Muscle of back (tissue), 3 donors: ENCODE measurements at regions not wholly inside any gene's neighbourhood (a gene's known extent, or its start where the extent isn't known, plus 50 kb on each side); places are given as distances from the start of the nearest gene placed in this dataset.
A peak's percentile ranks its signal among the peaks of the same experiment; 100 is the strongest.

Experiments
- DNase-seq, 3 donors: peaks; one replicate each; pipeline versions ENCODE4 v3.0.0 to v3.0.0-alpha.2; 2013

- no peak for DNase-seq
These were observed 220.7 kb upstream of the ZBED5 start for GRCh38 chr11:11078344-11079086.

DNA sequence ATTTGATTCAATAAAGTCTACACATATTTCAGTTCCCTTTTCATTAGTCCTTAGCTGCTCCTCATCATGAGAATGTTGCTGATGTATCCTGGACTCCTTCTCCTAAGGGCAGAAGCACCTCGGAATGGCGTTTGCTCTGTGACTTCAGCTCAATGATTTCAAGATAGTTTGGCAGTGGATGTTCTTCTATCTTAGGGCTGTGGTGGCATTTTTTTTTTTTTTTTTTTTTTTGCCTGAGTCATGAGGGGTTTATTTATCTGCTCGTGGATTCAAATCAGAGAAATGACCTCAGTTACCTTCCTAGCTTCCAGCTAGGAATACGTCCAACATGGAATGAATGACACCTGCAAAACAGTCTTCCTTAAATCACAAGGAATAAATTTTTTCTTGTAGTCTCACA lies 220.0 kb upstream of the ZBED5 start:
- no peak for DNase-seq

DNA sequence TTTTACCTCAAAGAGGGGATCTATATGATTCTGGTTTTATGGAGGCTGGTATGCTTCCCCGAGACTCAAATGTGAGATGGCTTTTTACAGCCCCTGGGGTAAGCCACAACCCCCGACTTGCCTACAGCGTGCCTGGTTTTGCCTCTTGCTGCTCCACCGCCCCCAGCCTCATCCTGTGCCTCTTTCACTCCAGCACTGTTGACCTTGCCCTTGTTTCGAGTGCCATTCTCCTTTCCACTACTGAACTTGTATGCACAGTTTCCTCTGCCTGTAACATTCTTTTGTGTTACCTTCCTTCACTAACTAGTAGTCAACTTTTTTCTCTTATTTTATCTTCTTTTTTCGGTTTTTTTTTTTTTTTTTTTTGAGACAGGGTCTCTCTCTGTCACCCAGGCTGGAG lies 219.0 kb upstream of the ZBED5 start:
- no peak for DNase-seq

GRCh38 chr11:11076276-11076675 lies 218.4 kb upstream of the ZBED5 start:
- no peak for DNase-seq

DNA sequence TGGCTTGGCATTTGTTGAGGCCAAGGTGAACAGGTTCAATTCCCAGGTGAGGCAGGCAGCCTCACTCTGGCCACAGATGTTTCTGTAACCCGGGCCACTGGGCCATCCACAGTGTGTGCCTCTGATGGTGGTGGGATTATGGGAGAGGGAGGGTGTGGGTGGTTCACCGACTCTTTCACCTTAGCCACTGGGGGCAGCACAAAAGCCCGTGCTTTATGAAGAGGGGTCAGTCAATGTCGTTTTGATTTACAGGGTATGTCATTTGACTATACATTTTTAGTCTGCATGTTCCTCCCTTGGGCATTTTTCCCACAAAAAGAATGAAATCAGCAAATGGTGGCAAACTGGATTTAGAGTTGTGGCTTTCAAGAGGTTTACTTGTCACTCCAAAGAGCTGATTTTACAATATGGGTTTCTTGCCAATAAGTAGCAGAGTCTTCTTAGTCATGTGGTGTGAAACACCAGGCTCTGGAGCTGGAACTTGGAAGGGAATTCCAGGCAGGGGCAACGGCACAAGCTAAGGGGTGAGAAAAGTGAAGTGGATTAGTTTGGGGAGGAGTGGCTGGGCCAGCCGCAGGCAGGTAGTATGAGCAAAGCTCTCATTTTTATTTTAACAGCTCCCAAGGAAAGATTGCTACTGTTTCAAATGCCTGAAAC lies 217.8 kb upstream of the ZBED5 start:
- DNase-seq, result no peak

GRCh38 chr11:11074686-11075335 lies 217.0 kb upstream of the ZBED5 start:
- no peak for DNase-seq

GRCh38 chr11:11073996-11074395 lies 216.1 kb upstream of the ZBED5 start:
- DNase-seq, result no peak

- no peak for DNase-seq
These were observed 214.2 kb upstream of the ZBED5 start for GRCh38 chr11:11072067-11072466.

- peak in 2 of 3 donors; percentile 27 to 53 for DNase-seq
These were observed 213.6 kb upstream of the ZBED5 start for GRCh38 chr11:11071486-11071885.

- DNase-seq, result no peak
These were observed 213.1 kb upstream of the ZBED5 start for GRCh38 chr11:11070976-11071375.

GRCh38 chr11:11069841-11070835 lies 212.3 kb upstream of the ZBED5 start:
- DNase-seq, result peak; percentile 51 to 91 (median 75)

- no peak for DNase-seq
These were observed 210.3 kb upstream of the ZBED5 start for GRCh38 chr11:11068113-11068512.

- DNase-seq, result no peak
These were observed 207.5 kb upstream of the ZBED5 start for GRCh38 chr11:11065396-11065795.

DNA sequence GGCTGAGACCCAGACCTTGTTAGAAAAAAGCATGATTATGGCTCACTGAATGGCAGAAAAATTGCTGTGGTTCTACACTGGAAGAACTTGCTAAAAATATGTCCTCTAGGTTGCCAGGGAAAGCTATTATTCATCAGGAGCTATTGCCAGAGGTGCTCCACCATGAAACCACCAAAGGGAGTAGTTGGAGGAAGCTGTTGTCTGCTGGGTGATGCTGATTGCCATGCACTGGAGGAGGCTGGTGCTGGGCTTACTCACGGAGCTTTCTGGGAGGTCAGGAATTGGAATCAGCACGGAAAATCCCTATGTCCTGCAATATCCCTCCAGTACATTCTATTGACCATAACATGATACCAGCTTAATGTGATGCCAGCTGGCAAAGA lies 199.6 kb upstream of the ZBED5 start:
- no peak for DNase-seq

DNA sequence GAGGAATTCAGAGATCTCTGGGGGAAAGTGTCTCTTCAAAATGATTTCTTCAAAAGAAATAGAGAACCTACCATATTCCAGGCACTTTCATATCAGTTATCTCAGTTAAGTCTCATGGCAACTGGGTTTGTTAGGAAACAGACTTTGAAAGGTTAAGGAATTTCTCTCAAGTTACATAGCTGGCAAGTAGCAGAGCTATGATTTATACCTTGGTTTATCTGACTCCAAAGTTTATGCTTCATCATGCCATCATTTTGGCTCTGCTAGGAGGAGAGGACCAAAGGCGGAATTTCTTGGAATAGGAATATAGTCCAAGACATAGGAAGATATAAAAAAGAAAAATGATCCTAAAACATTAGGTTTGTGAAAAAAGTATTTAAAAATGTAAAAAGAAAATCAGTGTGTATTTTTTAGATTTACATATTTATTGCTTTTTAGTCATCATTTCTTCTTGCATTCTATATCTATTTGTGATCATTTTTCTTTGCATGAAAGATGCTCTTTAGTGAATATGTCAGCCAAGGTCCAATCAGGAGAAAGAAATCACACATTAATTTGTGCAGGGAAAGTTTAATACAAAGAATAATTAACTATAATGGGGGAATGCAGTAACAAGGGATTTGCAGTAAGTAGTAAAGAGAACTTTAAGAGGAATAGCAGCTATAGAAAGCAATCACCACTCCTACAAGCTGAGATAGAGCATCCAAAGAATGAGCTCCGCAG lies 199.1 kb upstream of the ZBED5 start:
- no peak for DNase-seq

DNA sequence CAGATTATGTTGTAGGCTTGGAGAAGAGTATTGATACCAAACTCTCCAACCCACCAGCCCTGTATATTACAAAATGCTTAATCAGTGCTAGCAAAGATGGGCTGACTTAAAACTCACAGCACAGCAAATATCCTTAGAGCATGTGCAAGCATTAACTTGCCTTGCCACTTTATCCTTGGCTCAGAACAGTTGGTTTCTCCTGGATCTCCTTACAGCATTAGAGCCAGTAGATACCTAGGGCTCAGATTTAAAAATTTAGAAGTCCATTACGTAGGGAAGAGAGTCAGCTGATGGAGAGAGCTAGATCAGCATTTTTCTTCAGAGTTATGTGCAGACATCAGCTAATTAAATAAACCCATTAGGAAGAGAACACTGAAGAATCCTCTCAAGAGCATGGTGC lies 198.5 kb upstream of the ZBED5 start:
- DNase-seq, result no peak

DNA sequence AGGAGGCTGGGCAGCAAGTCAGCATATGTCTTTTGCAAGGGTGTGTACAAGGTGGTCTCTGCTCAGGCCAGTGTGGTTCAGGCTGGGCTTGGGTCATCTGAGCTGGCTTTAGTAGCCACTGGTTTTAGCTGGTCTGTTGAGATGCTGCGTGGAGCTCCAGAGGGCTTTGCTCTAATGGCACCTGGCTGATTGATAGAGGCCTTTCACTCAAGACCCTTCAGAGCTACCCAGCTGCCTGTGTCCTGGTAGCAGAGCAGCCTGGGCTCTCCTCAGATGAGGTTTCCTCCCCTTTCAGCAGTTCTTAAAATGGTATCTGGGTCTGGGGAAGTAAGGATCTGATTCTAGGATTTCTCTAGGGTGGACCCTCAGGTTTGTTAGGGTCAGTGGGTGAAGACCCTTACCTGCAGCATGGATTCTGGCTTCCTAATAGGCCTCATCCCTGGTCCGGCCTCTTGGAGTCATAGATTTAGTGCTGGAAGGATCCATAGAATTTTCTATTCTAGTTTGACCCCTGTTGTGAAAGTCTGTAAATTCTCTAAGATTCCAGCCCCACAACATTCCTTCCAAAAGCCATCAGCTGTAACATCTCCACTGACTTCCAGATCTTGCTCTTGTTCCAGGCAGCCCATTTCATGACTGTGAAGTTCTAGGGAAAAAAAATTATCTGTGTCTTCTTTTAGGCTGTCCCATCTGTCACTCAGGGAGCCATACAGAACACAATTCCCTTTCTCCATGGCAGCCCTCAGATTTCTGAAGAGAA lies 190.2 kb upstream of the ZBED5 start:
- DNase-seq, result no peak

GRCh38 chr11:11046781-11047180 lies 188.9 kb upstream of the ZBED5 start:
- no peak for DNase-seq

DNA sequence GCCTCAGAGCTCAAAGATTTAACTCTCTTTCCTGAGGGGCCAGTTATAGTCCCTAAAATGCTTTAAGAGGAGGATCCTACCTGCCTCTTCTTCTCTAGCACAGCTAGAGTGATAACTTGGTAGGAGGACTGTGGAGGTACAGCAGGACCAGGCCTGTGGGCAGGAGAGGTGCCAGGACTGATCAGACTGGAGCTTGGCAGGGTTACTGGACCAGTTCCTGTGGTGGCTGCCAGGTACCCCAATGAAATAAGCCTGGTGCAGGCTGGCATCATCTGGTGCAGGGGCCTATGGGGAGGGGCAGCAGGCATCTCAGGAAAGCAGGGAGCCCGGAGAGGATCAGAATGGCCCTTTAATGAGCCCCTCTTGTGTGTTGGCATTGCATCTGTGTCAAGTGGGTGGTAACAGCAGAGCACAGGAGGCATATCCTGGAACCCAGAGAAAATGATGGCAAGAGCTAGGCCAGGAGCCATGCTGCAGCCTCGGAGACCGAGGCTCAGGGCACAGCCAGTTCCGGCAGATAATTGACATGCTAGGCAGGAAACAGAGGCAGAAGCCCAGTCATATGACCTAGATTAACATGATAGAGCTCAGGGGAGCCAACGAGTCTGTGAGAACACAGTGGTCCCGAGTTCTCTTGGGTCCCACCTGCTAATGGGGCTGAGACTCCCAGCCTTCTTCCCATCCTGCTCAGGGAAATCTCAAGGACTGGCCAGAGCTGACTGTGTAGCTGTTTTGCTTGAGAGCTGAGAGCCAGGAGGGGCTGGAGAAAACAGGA lies 187.5 kb upstream of the ZBED5 start:
- DNase-seq, result no peak
